Kidney epithelial cell (primary cell): ENCODE measurements at regions not wholly inside any gene's neighbourhood (a gene's known extent, or its start where the extent isn't known, plus 50 kb on each side); places are given as distances from the start of the nearest gene placed in this dataset.

Experiments
- DNase-seq: peaks from one replicate; pipeline ENCODE4 v3.0.0-alpha.2; 2010; ENCODE audit warnings: low read depth
- H3K27me3 ChIP-seq: 2 replicates; pipeline ENCODE4 v1.6.0; 2011; ENCODE audit warnings: low read length; ENCODE audit not compliant: control insufficient read depth, insufficient read depth
- H3K36me3 ChIP-seq: 2 replicates; pipeline ENCODE4 v1.5.1; 2011; ENCODE audit warnings: low read length; ENCODE audit not compliant: control insufficient read depth, insufficient read depth
- H3K4me3 ChIP-seq: 2 replicates; pipeline ENCODE4 v1.5.1; 2011; ENCODE audit warnings: low read depth, mild to moderate bottlenecking, control low read depth, low read length
- CTCF ChIP-seq: IDR thresholded peaks from 2 replicates; pipeline ENCODE4 v1.5.1; 2011; ENCODE audit warnings: mild to moderate bottlenecking, moderate library complexity, low read length, control low read depth, inconsistent platforms; ENCODE audit not compliant: insufficient read depth, poor library complexity, severe bottlenecking

DNA sequence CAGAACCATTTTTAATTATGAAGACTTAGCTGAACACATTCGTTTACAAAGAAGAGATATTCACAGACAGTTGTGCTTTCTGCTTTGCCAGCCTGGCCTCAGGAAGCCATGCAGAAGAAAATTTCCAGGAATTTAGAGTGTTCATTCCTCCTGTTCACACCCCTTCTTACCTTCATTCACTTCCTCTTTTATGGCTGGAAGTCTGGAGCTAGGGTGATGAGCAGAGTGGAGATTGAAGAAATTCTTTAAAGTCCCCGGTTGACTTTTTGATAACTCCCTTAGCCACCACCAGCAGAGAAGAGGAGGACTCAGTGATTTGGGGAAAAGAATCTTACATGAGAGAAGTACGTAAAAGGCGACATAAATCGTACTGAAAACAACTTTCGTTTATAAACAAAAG, 263.6 kb upstream of the TSHZ3 start:
- Histone ChIP-seq H3K27me3 (no peaks in the 10 kb centered on the region), H3K36me3 (no peaks in the 10 kb centered on the region), H3K4me3 (no peak overlapping the region)
- no peak for DNase-seq
- no peak for TF ChIP-seq CTCF

GRCh38 chr19:31613683-31614219, 264.5 kb upstream of the TSHZ3 start:
- H3K27me3 ChIP-seq: no peaks in the 10 kb centered on the region
- no peak for TF ChIP-seq CTCF
- no peaks in the 10 kb centered on the region for H3K36me3 ChIP-seq
- no peak overlapping the region for H3K4me3 ChIP-seq
- DNase-seq: no peak

GRCh38 chr19:31616031-31616430, 266.8 kb upstream of the TSHZ3 start:
- no peak overlapping the region for H3K4me3 ChIP-seq
- TF ChIP-seq CTCF: no peak
- no peaks in the 10 kb centered on the region for H3K27me3 ChIP-seq
- H3K36me3 ChIP-seq: no peaks in the 10 kb centered on the region
- no peak for DNase-seq

DNA sequence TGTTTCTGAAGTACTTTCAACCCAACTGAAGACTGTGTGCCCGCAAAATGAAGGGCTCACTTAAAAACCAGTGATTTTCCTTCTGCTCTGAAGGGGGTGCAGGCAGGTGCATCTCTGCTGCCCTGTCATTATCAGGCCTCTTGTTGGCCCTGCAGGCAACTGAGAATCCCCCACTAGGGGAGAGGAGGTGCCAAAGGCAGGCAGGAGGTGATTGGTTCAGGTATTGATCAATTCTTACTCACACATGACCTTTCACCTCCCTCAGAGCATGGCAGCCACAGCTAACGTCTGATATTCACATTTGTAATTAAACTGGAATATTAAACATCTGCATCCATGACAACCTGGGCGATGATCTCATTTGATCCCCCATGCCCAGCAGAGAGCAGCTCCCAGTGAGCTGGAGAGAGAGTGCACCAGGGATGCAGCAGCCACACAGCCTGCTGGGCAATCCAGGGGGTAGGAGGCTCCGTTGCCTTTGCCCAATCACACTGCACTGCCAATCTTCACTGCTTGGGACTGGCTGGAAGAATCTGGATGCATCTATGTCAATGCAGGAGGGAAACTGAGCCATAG, 267.9 kb upstream of the TSHZ3 start:
- DNase-seq: no peak
- TF ChIP-seq CTCF: no peak
- no peaks in the 10 kb centered on the region for H3K27me3 ChIP-seq
- H3K4me3 ChIP-seq: no peak overlapping the region
- no peaks in the 10 kb centered on the region for H3K36me3 ChIP-seq

DNA sequence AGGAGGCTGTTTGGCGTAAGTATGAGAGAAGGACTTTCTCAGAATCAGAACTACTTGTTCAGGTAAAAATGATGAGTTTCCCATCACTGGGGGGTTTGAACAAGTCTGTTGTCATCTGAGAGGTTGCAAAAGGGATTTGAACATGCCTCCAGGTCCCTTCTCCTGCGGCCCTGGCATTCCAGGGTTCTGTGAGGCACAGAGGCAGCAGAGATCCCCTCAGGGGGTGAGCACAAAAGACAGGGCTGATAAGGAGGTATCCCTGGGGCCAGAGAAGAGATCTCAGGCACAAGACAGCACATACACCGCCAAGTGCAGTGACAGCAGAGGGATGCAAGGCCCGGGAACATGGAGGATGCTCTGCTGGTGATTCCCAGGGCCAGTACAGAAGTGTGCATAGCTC, 275.8 kb upstream of the TSHZ3 start:
- Histone ChIP-seq H3K36me3 (no peaks in the 10 kb centered on the region), H3K27me3 (no peaks in the 10 kb centered on the region), H3K4me3 (no peak overlapping the region)
- TF ChIP-seq CTCF: no peak
- no peak for DNase-seq

DNA sequence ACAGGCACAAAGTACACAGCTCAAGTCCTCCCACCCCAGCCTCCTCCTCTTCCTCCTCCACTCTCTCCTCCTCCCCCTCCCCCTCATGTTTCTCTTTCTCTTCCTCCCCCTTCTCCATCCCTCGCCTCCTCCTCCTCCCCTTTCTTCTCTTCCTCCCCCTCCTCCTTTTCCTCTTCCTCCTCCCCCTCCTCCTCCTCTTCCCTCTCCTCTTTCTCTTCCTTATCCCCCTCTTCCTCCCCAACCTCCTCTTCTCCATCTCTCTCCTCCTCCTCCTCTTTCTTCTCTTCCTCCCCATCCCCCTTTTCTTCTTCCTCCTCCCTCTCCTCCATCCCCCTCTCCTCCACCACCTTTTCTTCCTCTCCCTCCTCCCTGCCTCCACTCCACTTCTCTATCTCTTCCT, 276.3 kb upstream of the TSHZ3 start:
- no peaks in the 10 kb centered on the region for H3K27me3 ChIP-seq
- no peak for TF ChIP-seq CTCF
- no peak overlapping the region for H3K4me3 ChIP-seq
- no peaks in the 10 kb centered on the region for H3K36me3 ChIP-seq
- DNase-seq: no peak
